ENCODE measurements at regions not wholly inside any gene's neighbourhood (a gene's known extent, or its start where the extent isn't known, plus 50 kb on each side); places are given as distances from the start of the nearest gene placed in this dataset.

GRCh38 chr2:237189799-237190198 is 104.1 kb downstream of the COPS8 start:
- Histone ChIP-seq H3K9ac (ENCODE audit: low read length) (no peak overlapping the region), H3K27ac (ENCODE audit: low read depth, low read length) (no peak overlapping the region), H3K36me3 (ENCODE audit: insufficient read depth, low read length) (no peaks in the 10 kb centered on the region), H3K4me3 (ENCODE audit: low read depth in 1 of 2, low read length in 2 of 2) (no peak overlapping the region), H3K9me3 (ENCODE audit: low read length) (no peaks in the 10 kb centered on the region), H3K4me1 (ENCODE audit: insufficient read depth, low read length) (peaks cover 25% of the 10 kb centered on the region), H3K27me3 (ENCODE audit: control insufficient read depth in 1 of 2, insufficient read depth in 2 of 2, low read length in 2 of 2) (no peaks in the 10 kb centered on the region)

- no peaks in the 10 kb centered on the region for H3K9me3 ChIP-seq (ENCODE audit: low read length)
- peaks cover 39% of the 10 kb centered on the region for H3K4me1 ChIP-seq (ENCODE audit: insufficient read depth, low read length)
- H3K4me3 ChIP-seq (ENCODE audit: low read depth in 1 of 2, low read length in 2 of 2), result no peak overlapping the region
- no peaks in the 10 kb centered on the region for H3K36me3 ChIP-seq (ENCODE audit: insufficient read depth, low read length)
- peak overlapping the region; percentile 49 for H3K27ac ChIP-seq (ENCODE audit: low read depth, low read length)
- H3K27me3 ChIP-seq (ENCODE audit: control insufficient read depth in 1 of 2, insufficient read depth in 2 of 2, low read length in 2 of 2), result no peaks in the 10 kb centered on the region
- no peak overlapping the region for H3K9ac ChIP-seq (ENCODE audit: low read length)
These were observed 105.5 kb downstream of the COPS8 start for GRCh38 chr2:237190966-237191713.

- peaks cover 44% of the 10 kb centered on the region for H3K4me1 ChIP-seq (ENCODE audit: insufficient read depth, low read length)
- H3K27me3 ChIP-seq (ENCODE audit: control insufficient read depth in 1 of 2, insufficient read depth in 2 of 2, low read length in 2 of 2), result no peaks in the 10 kb centered on the region
- H3K9ac ChIP-seq (ENCODE audit: low read length), result no peak overlapping the region
- no peaks in the 10 kb centered on the region for H3K36me3 ChIP-seq (ENCODE audit: insufficient read depth, low read length)
- H3K4me3 ChIP-seq (ENCODE audit: low read depth in 1 of 2, low read length in 2 of 2), result no peak overlapping the region
- peak overlapping the region; percentile 26 for H3K27ac ChIP-seq (ENCODE audit: low read depth, low read length)
- H3K9me3 ChIP-seq (ENCODE audit: low read length), result no peaks in the 10 kb centered on the region
These were observed 106.0 kb downstream of the COPS8 start for GRCh38 chr2:237191714-237192081.

GRCh38 chr2:237192881-237193280 is 107.2 kb downstream of the COPS8 start:
- H3K9ac ChIP-seq (ENCODE audit: low read length), result no peak overlapping the region
- no peaks in the 10 kb centered on the region for H3K36me3 ChIP-seq (ENCODE audit: insufficient read depth, low read length)
- no peak overlapping the region for H3K27ac ChIP-seq (ENCODE audit: low read depth, low read length)
- H3K4me3 ChIP-seq (ENCODE audit: low read depth in 1 of 2, low read length in 2 of 2), result no peak overlapping the region
- peaks cover 56% of the 10 kb centered on the region for H3K4me1 ChIP-seq (ENCODE audit: insufficient read depth, low read length)
- H3K27me3 ChIP-seq (ENCODE audit: control insufficient read depth in 1 of 2, insufficient read depth in 2 of 2, low read length in 2 of 2), result no peaks in the 10 kb centered on the region
- H3K9me3 ChIP-seq (ENCODE audit: low read length), result no peaks in the 10 kb centered on the region

GRCh38 chr2:237193436-237193835 is 107.7 kb downstream of the COPS8 start:
- Histone ChIP-seq H3K9ac (ENCODE audit: low read length) (no peak overlapping the region), H3K4me3 (ENCODE audit: low read depth in 1 of 2, low read length in 2 of 2) (no peak overlapping the region), H3K27ac (ENCODE audit: low read depth, low read length) (no peak overlapping the region), H3K4me1 (ENCODE audit: insufficient read depth, low read length) (peaks cover 62% of the 10 kb centered on the region), H3K9me3 (ENCODE audit: low read length) (no peaks in the 10 kb centered on the region), H3K36me3 (ENCODE audit: insufficient read depth, low read length) (no peaks in the 10 kb centered on the region), H3K27me3 (ENCODE audit: control insufficient read depth in 1 of 2, insufficient read depth in 2 of 2, low read length in 2 of 2) (no peaks in the 10 kb centered on the region)

- no peak overlapping the region for H3K4me3 ChIP-seq (ENCODE audit: low read depth in 1 of 2, low read length in 2 of 2)
- H3K27ac ChIP-seq (ENCODE audit: low read depth, low read length), result no peak overlapping the region
- H3K36me3 ChIP-seq (ENCODE audit: insufficient read depth, low read length), result no peaks in the 10 kb centered on the region
- H3K27me3 ChIP-seq (ENCODE audit: control insufficient read depth in 1 of 2, insufficient read depth in 2 of 2, low read length in 2 of 2), result no peaks in the 10 kb centered on the region
- H3K9me3 ChIP-seq (ENCODE audit: low read length), result no peaks in the 10 kb centered on the region
- peaks cover 68% of the 10 kb centered on the region for H3K4me1 ChIP-seq (ENCODE audit: insufficient read depth, low read length)
- H3K9ac ChIP-seq (ENCODE audit: low read length), result no peak overlapping the region
These were observed 108.4 kb downstream of the COPS8 start for GRCh38 chr2:237194081-237194480.

- peaks cover 68% of the 10 kb centered on the region for H3K4me1 ChIP-seq (ENCODE audit: insufficient read depth, low read length)
- no peak overlapping the region for H3K9ac ChIP-seq (ENCODE audit: low read length)
- no peaks in the 10 kb centered on the region for H3K27me3 ChIP-seq (ENCODE audit: control insufficient read depth in 1 of 2, insufficient read depth in 2 of 2, low read length in 2 of 2)
- H3K9me3 ChIP-seq (ENCODE audit: low read length), result no peaks in the 10 kb centered on the region
- no peak overlapping the region for H3K4me3 ChIP-seq (ENCODE audit: low read depth in 1 of 2, low read length in 2 of 2)
- H3K36me3 ChIP-seq (ENCODE audit: insufficient read depth, low read length), result no peaks in the 10 kb centered on the region
- peak overlapping the region; percentile 62 for H3K27ac ChIP-seq (ENCODE audit: low read depth, low read length)
These were observed 109.2 kb downstream of the COPS8 start for GRCh38 chr2:237194906-237195305.

- no peaks in the 10 kb centered on the region for H3K27me3 ChIP-seq (ENCODE audit: control insufficient read depth in 1 of 2, insufficient read depth in 2 of 2, low read length in 2 of 2)
- H3K27ac ChIP-seq (ENCODE audit: low read depth, low read length), result peak overlapping the region; percentile 62
- no peak overlapping the region for H3K9ac ChIP-seq (ENCODE audit: low read length)
- no peak overlapping the region for H3K4me3 ChIP-seq (ENCODE audit: low read depth in 1 of 2, low read length in 2 of 2)
- peaks cover 67% of the 10 kb centered on the region for H3K4me1 ChIP-seq (ENCODE audit: insufficient read depth, low read length)
- H3K9me3 ChIP-seq (ENCODE audit: low read length), result no peaks in the 10 kb centered on the region
- H3K36me3 ChIP-seq (ENCODE audit: insufficient read depth, low read length), result no peaks in the 10 kb centered on the region
These were observed 109.9 kb downstream of the COPS8 start for GRCh38 chr2:237195396-237196120.

- H3K4me1 ChIP-seq (ENCODE audit: insufficient read depth, low read length), result peaks cover 59% of the 10 kb centered on the region
- peak overlapping the region; percentile 49 for H3K27ac ChIP-seq (ENCODE audit: low read depth, low read length)
- H3K36me3 ChIP-seq (ENCODE audit: insufficient read depth, low read length), result no peaks in the 10 kb centered on the region
- H3K27me3 ChIP-seq (ENCODE audit: control insufficient read depth in 1 of 2, insufficient read depth in 2 of 2, low read length in 2 of 2), result no peaks in the 10 kb centered on the region
- H3K9ac ChIP-seq (ENCODE audit: low read length), result no peak overlapping the region
- no peaks in the 10 kb centered on the region for H3K9me3 ChIP-seq (ENCODE audit: low read length)
- no peak overlapping the region for H3K4me3 ChIP-seq (ENCODE audit: low read depth in 1 of 2, low read length in 2 of 2)
These were observed 110.7 kb downstream of the COPS8 start for GRCh38 chr2:237196409-237196808.

- no peaks in the 10 kb centered on the region for H3K36me3 ChIP-seq (ENCODE audit: insufficient read depth, low read length)
- H3K4me3 ChIP-seq (ENCODE audit: low read depth in 1 of 2, low read length in 2 of 2), result no peak overlapping the region
- peak overlapping the region; percentile 49 for H3K27ac ChIP-seq (ENCODE audit: low read depth, low read length)
- H3K4me1 ChIP-seq (ENCODE audit: insufficient read depth, low read length), result peaks cover 53% of the 10 kb centered on the region
- no peaks in the 10 kb centered on the region for H3K9me3 ChIP-seq (ENCODE audit: low read length)
- no peak overlapping the region for H3K9ac ChIP-seq (ENCODE audit: low read length)
- H3K27me3 ChIP-seq (ENCODE audit: control insufficient read depth in 1 of 2, insufficient read depth in 2 of 2, low read length in 2 of 2), result no peaks in the 10 kb centered on the region
These were observed 111.4 kb downstream of the COPS8 start for GRCh38 chr2:237196866-237197618.

- Histone ChIP-seq H3K27ac (ENCODE audit: low read depth, low read length) (no peak overlapping the region), H3K4me1 (ENCODE audit: insufficient read depth, low read length) (peaks cover 50% of the 10 kb centered on the region), H3K9ac (ENCODE audit: low read length) (no peak overlapping the region), H3K36me3 (ENCODE audit: insufficient read depth, low read length) (no peaks in the 10 kb centered on the region), H3K27me3 (ENCODE audit: control insufficient read depth in 1 of 2, insufficient read depth in 2 of 2, low read length in 2 of 2) (no peaks in the 10 kb centered on the region), H3K9me3 (ENCODE audit: low read length) (no peaks in the 10 kb centered on the region), H3K4me3 (ENCODE audit: low read depth in 1 of 2, low read length in 2 of 2) (no peak overlapping the region)
These were observed 112.6 kb downstream of the COPS8 start for GRCh38 chr2:237198164-237198855.
